Stimulated activated naive B cell treated with anti-CD40 and anti-IgM and Interleukin-4, amounts not matched to agents 10 μg/mL and 1 μg/mL and 100 μg/mL, for 72 hours (primary cell): ENCODE measurements at regions not wholly inside any gene's neighbourhood (a gene's known extent, or its start where the extent isn't known, plus 50 kb on each side); places are given as distances from the start of the nearest gene placed in this dataset.
"Not testable (repeated sequence)": the region's sequence is repeated elsewhere in the genome, so short reads cannot be mapped to it uniquely, and the experiment has no call there.

ENCODE experiments used
- ATAC-seq, 2 donors: fragments of 150-1000 bp; cut with Tn5 transposase; replicated peaks; 2 replicates each; pipeline ENCODE4 v1.10.0; 2021; ENCODE audit warnings: moderate library complexity in 1 of 2
- DNase-seq: peaks from one replicate; pipeline ENCODE4 v3.0.0; 2021
- H3K27ac Mint-ChIP-seq: one replicate; pipeline ENCODE4 v1.8.0; 2022; ENCODE audit warnings: mild to moderate bottlenecking, mixed read lengths
- H3K27me3 Mint-ChIP-seq, 2 donors: one replicate each; pipeline ENCODE4 v1.8.0; 2022; ENCODE audit warnings: mixed read lengths in 2 of 2
- H3K36me3 Mint-ChIP-seq, 2 donors: one replicate each; pipeline ENCODE4 v1.8.0; 2022; ENCODE audit warnings: mixed read lengths in 2 of 2, mild to moderate bottlenecking in 1 of 2
- H3K4me1 Mint-ChIP-seq, 2 donors: one replicate each; pipeline ENCODE4 v1.8.0; 2022; ENCODE audit warnings: mixed read lengths in 2 of 2, mild to moderate bottlenecking in 1 of 2
- H3K4me3 Mint-ChIP-seq, 2 donors: one replicate each; pipeline ENCODE4 v1.8.0; 2022; ENCODE audit warnings: mild to moderate bottlenecking in 2 of 2, mixed read lengths in 2 of 2, moderate library complexity in 1 of 2
- H3K9me3 Mint-ChIP-seq, 2 donors: one replicate each; pipeline ENCODE4 v1.8.0; 2022; ENCODE audit warnings: mixed read lengths in 2 of 2, mild to moderate bottlenecking in 1 of 2

DNA sequence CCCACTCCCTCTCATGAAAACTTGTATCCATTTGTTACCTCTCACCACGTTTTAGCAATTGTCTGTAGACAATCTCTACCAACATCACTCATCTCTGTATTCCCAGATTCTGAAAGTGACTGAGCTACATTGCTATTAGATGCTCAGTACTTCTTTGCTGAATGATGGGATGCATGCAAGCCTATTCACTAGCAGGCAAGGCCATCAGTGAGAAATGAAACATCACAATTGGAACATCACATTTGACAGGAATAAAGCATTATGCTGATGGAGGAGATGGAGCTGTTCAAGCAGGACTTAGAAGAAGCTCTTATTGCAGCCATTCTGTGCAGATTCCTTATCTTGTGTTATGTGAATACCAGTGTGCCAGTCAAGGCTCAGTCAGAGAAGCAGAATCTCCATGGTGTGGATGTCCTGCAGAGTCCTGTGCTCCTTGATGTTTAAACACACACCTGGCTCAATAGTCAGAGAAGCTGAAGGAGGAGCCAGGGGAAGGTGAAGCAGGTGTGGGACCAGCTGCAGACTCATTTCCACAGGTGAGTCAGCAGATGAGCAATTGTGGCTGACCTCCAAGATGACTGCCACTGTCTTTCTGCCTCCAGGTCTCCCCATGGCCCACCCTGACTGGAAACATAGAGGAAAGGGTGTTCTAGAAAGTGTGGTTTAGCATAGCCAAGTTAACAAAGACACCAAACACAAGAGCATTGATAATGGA, 965.5 kb downstream of the GRID1 start:
- H3K27ac Mint-ChIP-seq: no peak overlapping the region
- H3K4me3 Mint-ChIP-seq: no peak overlapping the region
- no peaks in the 10 kb centered on the region for H3K4me1 Mint-ChIP-seq
- peaks cover 0 to 3% of the 10 kb centered on the region in 2 donors for H3K9me3 Mint-ChIP-seq
- DNase-seq (no peak), ATAC-seq (no peak)
- no peaks in the 10 kb centered on the region for H3K27me3 Mint-ChIP-seq
- no peaks in the 10 kb centered on the region for H3K36me3 Mint-ChIP-seq

DNA sequence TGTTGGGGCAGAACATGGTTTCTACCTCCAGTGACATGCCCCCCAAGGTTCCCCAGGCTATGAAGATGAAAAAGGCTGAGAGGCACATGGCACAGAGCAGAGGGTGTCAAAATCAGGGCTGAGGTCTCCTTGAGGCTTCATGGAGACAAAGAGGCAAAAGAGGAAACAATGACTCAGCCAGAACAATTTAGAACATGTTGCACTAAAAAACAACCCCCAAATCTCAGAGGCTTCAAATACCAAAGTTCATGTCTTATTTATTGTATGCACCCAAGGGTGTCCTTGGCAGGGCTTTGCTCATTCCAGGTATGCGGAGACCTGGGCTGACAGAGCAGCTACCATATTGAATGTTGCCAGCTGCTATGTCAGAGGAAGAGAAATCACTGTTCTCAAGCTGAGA, 964.1 kb downstream of the GRID1 start:
- ATAC-seq (no peak), DNase-seq (no peak)
- H3K27ac Mint-ChIP-seq: no peak overlapping the region
- no peaks in the 10 kb centered on the region for H3K36me3 Mint-ChIP-seq
- no peak overlapping the region for H3K4me3 Mint-ChIP-seq
- H3K9me3 Mint-ChIP-seq: peaks cover 0 to 4% of the 10 kb centered on the region in 2 donors
- H3K27me3 Mint-ChIP-seq: no peaks in the 10 kb centered on the region
- H3K4me1 Mint-ChIP-seq: no peaks in the 10 kb centered on the region

DNA sequence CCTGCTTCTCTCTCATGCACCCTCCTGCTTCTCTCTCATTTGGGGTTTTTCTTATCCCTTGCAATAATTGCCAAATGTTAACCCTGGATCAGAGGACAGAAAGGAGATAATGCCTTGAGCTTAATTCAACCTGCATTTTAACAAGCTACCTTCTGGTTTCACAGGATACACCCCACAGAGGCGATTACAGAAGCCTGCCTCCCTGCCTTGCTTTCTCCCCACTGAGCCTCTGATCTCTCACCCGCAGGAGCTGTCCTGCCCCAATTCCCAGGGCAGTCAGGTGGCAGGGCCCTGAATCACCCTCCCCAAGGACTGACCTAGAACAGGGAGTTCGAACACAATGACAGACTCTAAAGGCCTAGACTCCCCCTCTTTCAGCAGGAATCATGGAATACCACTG, 959.5 kb downstream of the GRID1 start:
- no peak overlapping the region for H3K27ac Mint-ChIP-seq
- no peak for DNase-seq
- H3K4me3 Mint-ChIP-seq: no peak overlapping the region

GRCh38 chr10:85408388-85408787, 958.2 kb downstream of the GRID1 start:
- no peaks in the 10 kb centered on the region for H3K4me1 Mint-ChIP-seq
- no peak overlapping the region for H3K4me3 Mint-ChIP-seq
- no peak overlapping the region for H3K27ac Mint-ChIP-seq
- H3K9me3 Mint-ChIP-seq: peaks cover 0 to 11% of the 10 kb centered on the region in 2 donors
- DNase-seq (no peak), ATAC-seq (no peak)
- no peaks in the 10 kb centered on the region for H3K27me3 Mint-ChIP-seq
- H3K36me3 Mint-ChIP-seq: no peaks in the 10 kb centered on the region

More for the DNA sequence above, 959.5 kb downstream of the GRID1 start:
- no peaks in the 10 kb centered on the region for H3K36me3 Mint-ChIP-seq
- no peaks in the 10 kb centered on the region for H3K27me3 Mint-ChIP-seq
- H3K4me1 Mint-ChIP-seq: no peaks in the 10 kb centered on the region
- H3K9me3 Mint-ChIP-seq: peaks cover 0 to 11% of the 10 kb centered on the region in 2 donors
- no peak for ATAC-seq

DNA sequence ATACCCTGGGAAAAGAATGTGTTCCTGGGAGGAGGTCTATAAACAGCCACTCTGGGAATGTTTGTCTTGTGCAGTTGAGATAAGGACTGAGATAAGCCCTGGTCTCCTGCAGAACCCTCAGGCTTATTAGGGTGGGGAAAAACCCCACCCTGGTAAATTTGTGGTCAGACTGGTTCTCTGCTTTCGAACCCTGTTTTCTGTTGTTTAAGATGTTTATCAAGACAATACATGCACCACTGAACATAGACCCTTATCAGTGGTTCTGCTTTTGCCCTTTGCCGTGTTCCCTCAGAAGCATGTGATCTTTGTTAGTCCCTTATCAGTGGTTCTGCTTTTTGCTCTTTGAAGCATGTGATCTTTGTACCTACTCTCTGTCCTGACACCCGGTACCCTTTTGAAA, 956.0 kb downstream of the GRID1 start:
- not testable (repeated sequence) for ATAC-seq, H3K27me3 Mint-ChIP-seq, H3K36me3 Mint-ChIP-seq, DNase-seq, H3K27ac Mint-ChIP-seq, H3K9me3 Mint-ChIP-seq, H3K4me3 Mint-ChIP-seq, H3K4me1 Mint-ChIP-seq

GRCh38 chr10:85413570-85413969, 953.0 kb downstream of the GRID1 start:
- no peak for ATAC-seq
- H3K9me3 Mint-ChIP-seq: peaks cover 3 to 4% of the 10 kb centered on the region in 2 donors
- no peaks in the 10 kb centered on the region for H3K4me1 Mint-ChIP-seq
- no peak overlapping the region for H3K4me3 Mint-ChIP-seq
- no peaks in the 10 kb centered on the region for H3K27me3 Mint-ChIP-seq
- no peaks in the 10 kb centered on the region for H3K36me3 Mint-ChIP-seq
- no peak overlapping the region for H3K27ac Mint-ChIP-seq
- no peak for DNase-seq

GRCh38 chr10:85420501-85421191, 945.9 kb downstream of the GRID1 start:
- ATAC-seq (no peak), DNase-seq (no peak)
- peaks cover 0 to 2% of the 10 kb centered on the region in 2 donors for H3K9me3 Mint-ChIP-seq
- no peaks in the 10 kb centered on the region for H3K4me1 Mint-ChIP-seq
- no peaks in the 10 kb centered on the region for H3K27me3 Mint-ChIP-seq
- no peak overlapping the region for H3K27ac Mint-ChIP-seq
- H3K36me3 Mint-ChIP-seq: no peaks in the 10 kb centered on the region
- no peak overlapping the region for H3K4me3 Mint-ChIP-seq

GRCh38 chr10:85421421-85421820, 945.2 kb downstream of the GRID1 start:
- peaks cover 0 to 2% of the 10 kb centered on the region in 2 donors for H3K9me3 Mint-ChIP-seq
- H3K27ac Mint-ChIP-seq: no peak overlapping the region
- no peak for DNase-seq
- H3K27me3 Mint-ChIP-seq: no peaks in the 10 kb centered on the region
- H3K4me3 Mint-ChIP-seq: no peak overlapping the region
- H3K36me3 Mint-ChIP-seq: no peaks in the 10 kb centered on the region
- no peaks in the 10 kb centered on the region for H3K4me1 Mint-ChIP-seq
- ATAC-seq: no peak

DNA sequence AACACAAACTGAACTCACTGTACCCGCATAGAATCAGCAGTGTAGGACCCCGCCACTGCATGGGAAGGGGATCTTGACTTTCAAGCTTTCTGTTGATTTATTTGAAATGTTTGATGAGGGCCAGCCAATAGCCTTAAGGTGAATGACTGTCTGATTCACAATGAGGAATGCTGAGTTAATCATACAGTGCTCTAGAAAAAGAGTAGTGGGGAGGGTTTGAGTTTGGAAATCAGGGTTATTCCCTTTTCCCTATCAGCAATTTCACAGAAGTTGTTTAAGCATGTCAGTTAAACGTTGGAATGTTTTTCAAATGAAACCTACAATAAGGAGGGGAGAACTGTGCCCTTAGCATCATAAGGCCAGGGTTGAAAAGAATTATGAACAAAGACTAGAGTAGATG, 937.5 kb downstream of the GRID1 start:
- Mint-ChIP-seq H3K27ac (no peak overlapping the region), H3K27me3 (no peaks in the 10 kb centered on the region), H3K4me3 (no peak overlapping the region), H3K4me1 (no peaks in the 10 kb centered on the region), H3K36me3 (no peaks in the 10 kb centered on the region), H3K9me3 (no peaks in the 10 kb centered on the region)
- DNase-seq: no peak
- no peak for ATAC-seq

DNA sequence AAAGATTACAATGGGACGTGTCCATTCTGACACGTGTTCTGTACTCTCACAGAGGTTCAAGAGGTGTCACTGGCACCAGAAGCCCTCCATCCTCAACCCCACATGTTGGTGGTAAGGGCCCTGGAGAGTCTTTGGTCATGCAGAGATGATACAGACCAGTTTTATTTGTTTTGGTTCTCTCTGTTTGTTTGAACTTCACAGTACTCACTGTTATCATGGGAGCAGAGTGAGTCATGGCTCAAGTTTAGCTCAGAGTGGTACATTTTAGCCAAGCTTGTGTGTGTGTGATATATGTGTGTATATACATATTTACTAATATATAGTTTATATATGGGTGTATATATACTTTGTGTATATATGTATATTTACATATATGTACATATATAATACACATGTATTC, 935.6 kb downstream of the GRID1 start:
- no peak overlapping the region for H3K4me3 Mint-ChIP-seq
- no peaks in the 10 kb centered on the region for H3K36me3 Mint-ChIP-seq
- H3K4me1 Mint-ChIP-seq: no peaks in the 10 kb centered on the region
- no peaks in the 10 kb centered on the region for H3K27me3 Mint-ChIP-seq
- no peaks in the 10 kb centered on the region for H3K9me3 Mint-ChIP-seq
- no peak overlapping the region for H3K27ac Mint-ChIP-seq
- ATAC-seq: no peak
- DNase-seq: no peak

DNA sequence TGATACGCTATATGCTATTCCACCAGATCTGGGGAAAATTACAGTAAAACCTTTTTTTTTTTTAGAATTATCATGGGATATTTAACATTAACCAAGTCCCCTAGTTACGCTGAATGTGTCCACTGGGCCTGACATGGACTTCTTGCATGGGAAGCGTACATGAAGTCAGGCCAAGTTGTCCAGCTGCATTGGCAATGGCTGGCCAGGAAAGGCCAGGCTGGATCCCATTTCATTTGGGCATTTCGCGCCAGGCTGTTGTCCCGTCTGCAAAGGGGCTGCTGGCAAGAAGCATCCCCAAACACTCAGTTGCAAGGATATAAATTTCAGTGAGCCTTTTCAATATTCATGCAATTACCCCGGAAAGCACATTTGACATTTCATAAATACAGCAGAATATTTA, 933.3 kb downstream of the GRID1 start:
- ATAC-seq (no peak), DNase-seq (no peak)
- H3K27me3 Mint-ChIP-seq: no peaks in the 10 kb centered on the region
- H3K4me3 Mint-ChIP-seq: no peak overlapping the region
- no peaks in the 10 kb centered on the region for H3K36me3 Mint-ChIP-seq
- H3K9me3 Mint-ChIP-seq: no peaks in the 10 kb centered on the region
- H3K4me1 Mint-ChIP-seq: no peaks in the 10 kb centered on the region
- no peak overlapping the region for H3K27ac Mint-ChIP-seq

DNA sequence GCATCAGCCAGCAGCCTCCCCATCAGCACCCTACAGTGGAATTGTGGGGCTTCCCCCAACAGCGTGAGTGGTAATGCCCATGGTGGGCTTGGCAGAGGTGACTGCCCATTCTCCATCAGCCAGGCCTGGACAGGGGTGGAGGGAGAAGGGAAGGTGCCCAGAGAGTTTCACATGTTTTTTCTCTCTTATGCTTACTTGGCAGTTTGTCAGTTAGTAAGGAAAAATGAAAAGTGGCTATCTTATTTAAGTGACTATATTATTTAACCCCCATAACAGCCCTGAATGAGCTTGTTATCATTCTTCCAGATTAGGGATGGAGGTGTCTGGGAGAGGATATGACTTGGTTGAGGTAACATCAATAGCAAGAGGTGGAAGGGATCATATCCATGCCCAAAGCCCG, 921.7 kb downstream of the GRID1 start:
- ATAC-seq (no peak), DNase-seq (no peak)
- H3K27ac Mint-ChIP-seq: no peak overlapping the region
- no peaks in the 10 kb centered on the region for H3K9me3 Mint-ChIP-seq
- H3K36me3 Mint-ChIP-seq: no peaks in the 10 kb centered on the region
- H3K27me3 Mint-ChIP-seq: no peaks in the 10 kb centered on the region
- no peaks in the 10 kb centered on the region for H3K4me1 Mint-ChIP-seq
- H3K4me3 Mint-ChIP-seq: no peak overlapping the region

DNA sequence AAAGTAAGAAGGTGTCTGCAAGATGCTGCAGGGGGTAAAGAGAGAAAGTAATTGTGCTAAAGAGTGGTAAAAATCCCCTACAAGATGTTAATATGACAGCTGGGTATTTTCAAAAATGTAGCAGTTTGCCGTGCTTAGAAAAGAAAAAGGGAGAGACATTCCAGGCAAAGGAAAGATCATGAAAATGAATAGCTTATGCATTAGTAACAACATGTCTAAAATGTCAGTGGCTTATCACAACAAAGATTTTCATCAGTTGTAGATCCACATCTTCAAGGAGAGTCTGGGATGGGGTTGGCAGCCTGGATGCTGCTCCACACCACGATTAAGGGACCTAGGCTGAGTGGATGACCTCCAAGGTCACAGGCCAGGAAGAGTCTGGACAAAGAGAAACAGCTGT, 920.9 kb downstream of the GRID1 start:
- H3K4me1 Mint-ChIP-seq: no peaks in the 10 kb centered on the region
- no peaks in the 10 kb centered on the region for H3K9me3 Mint-ChIP-seq
- no peaks in the 10 kb centered on the region for H3K27me3 Mint-ChIP-seq
- DNase-seq (no peak), ATAC-seq (no peak)
- H3K27ac Mint-ChIP-seq: no peak overlapping the region
- H3K4me3 Mint-ChIP-seq: no peak overlapping the region
- H3K36me3 Mint-ChIP-seq: no peaks in the 10 kb centered on the region

DNA sequence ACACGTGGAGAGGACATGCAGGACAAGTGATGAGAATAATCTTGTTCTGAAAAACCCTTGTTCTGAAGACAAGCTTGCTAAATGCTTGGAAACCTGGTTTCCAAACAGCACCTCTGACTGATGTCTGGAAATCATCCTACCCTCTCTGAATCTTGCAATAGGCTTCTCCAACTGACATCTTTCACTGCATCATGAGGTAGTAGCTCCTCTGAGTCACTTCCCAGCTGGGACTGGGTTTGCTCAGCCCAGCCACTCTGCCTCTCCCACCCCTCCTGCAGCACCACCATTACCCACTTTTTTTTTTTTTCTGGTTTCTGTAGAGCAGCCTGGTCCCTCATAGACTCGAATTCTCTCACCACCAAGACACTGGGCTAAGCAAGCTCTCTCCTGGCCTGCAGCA, 919.8 kb downstream of the GRID1 start:
- no peaks in the 10 kb centered on the region for H3K9me3 Mint-ChIP-seq
- no peak overlapping the region for H3K27ac Mint-ChIP-seq
- H3K36me3 Mint-ChIP-seq: no peaks in the 10 kb centered on the region
- H3K4me1 Mint-ChIP-seq: no peaks in the 10 kb centered on the region
- no peak overlapping the region for H3K4me3 Mint-ChIP-seq
- ATAC-seq (no peak), DNase-seq (no peak)
- no peaks in the 10 kb centered on the region for H3K27me3 Mint-ChIP-seq

DNA sequence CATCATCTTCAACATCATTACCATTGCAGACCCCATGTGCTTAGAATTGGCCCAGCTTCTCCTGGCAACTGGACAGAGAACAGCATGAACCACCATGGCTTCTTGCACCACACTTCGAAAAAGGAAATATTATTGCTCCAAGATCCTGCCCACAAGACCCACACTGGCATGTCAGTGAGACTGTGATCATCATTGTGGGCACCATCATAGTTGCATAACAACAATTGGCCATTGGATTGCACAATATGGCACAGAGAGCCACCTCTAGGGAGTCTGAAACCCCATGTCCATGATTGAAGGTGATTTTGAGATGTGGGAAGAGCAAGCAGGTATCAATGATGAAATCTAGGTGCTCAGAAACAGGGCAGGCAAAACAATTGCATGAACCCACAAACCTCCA, 918.9 kb downstream of the GRID1 start:
- Mint-ChIP-seq H3K36me3 (no peaks in the 10 kb centered on the region), H3K4me3 (no peak overlapping the region), H3K4me1 (no peaks in the 10 kb centered on the region), H3K27ac (no peak overlapping the region), H3K9me3 (no peaks in the 10 kb centered on the region), H3K27me3 (no peaks in the 10 kb centered on the region)
- DNase-seq (no peak), ATAC-seq (no peak)
